ENCODE measurements at regions not wholly inside any gene's neighbourhood (a gene's known extent, or its start where the extent isn't known, plus 50 kb on each side); places are given as distances from the start of the nearest gene placed in this dataset.

GRCh38 chr21:31410499-31411131 is 66.6 kb upstream of the TIAM1 start:
- TF ChIP-seq POLR2AphosphoS5 (IDR thresholded peaks at IDR 0.05; ENCODE audit: borderline replicate concordance, low read depth, low read length) (no peak), EZH2 (IDR thresholded peaks at IDR 0.05) (no peak), FOXP2 (optimal IDR thresholded peaks at IDR 0.05; ENCODE audit: control extremely low read depth, extremely low read length, insufficient read depth) (no peak)

Data from SK-N-MC (cell line).